Activated CD8-positive, alpha-beta memory T cell treated with anti-CD3 and anti-CD28 coated beads, Interleukin-2, amount 50 U/mL, for 4 hours (primary cell): ENCODE measurements at regions not wholly inside any gene's neighbourhood (a gene's known extent, or its start where the extent isn't known, plus 50 kb on each side); places are given as distances from the start of the nearest gene placed in this dataset.
A peak's percentile ranks its signal among the peaks of the same experiment; 100 is the strongest.
"Not testable (repeated sequence)": the region's sequence is repeated elsewhere in the genome, so short reads cannot be mapped to it uniquely, and the experiment has no call there.

Source experiments
- DNase-seq: peaks from one replicate; pipeline ENCODE4 v3.0.0-alpha.2; 2020

DNA sequence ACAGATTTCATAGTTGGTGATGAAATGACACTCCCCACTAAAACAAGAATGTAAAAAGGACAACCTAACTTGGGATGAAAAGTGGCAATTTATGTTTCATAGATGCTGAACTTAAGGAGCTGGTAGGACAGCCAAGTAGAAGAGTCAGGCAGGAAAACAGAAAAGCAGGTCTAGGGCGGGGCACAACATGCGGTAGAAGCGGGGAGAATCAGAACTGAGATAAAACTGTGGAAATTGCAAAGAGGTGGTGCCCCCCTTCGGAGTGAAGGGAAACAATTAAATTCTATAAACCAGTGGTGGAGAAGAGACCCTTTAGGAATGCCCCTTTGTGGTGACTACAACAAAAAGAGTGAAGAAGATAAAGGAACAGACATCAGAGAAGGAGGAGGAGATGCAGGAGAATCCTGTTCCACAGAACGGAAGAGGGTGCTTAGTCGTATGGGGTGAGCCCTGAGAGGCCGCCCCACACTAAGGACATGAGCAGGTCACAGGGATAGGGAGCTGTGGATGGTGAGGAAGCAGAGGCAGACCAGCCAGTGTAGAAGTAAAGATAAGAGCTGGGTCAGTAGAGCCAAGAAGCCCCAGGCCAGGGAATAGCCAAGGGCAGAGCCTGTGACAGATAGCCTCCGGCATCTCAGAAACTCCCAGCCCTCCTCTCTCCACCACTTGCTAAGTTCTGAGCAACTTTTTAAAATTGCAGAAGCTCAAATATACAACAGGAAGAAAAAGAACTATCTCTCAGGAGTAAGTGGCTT is 100.3 kb upstream of the DOCK9 start:
- no peak for DNase-seq

DNA sequence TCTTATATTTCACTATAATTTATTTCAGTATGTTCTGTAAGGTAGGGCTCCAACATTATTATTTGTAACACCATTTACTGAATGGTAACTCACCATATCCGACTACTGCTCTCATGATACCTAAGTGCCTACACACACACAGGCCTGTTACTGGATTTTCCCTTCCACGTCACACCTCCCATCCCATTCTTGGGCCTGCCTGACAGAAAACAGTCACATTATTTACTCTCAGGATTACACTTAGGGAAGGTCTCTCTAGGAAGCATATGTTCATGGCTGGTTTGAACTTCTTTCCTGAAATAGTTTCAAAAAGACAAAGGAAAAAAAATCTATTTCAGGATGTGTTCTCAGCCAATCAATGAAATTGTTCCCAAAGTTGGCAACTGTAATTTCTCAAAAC is 102.3 kb upstream of the DOCK9 start:
- no peak for DNase-seq

DNA sequence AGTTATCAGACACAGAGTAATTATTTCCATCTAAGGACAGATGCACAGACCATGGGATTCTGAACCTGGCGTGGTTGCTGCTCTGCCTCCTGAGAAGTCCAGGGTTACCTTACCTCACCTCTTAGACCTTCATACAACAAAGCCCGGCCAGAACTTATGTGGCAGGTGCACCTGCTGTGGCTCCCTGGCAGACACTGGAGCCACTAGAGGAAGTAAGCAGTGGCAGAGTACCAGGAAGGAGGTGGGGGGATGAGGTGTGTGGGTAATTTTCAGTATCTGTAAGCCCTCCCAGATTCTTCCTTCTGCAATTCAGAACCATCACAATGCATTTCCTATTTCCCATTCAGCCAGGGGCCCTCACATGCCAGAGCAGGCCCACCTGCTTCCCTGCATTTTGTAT is 106.1 kb upstream of the DOCK9 start:
- no peak for DNase-seq

DNA sequence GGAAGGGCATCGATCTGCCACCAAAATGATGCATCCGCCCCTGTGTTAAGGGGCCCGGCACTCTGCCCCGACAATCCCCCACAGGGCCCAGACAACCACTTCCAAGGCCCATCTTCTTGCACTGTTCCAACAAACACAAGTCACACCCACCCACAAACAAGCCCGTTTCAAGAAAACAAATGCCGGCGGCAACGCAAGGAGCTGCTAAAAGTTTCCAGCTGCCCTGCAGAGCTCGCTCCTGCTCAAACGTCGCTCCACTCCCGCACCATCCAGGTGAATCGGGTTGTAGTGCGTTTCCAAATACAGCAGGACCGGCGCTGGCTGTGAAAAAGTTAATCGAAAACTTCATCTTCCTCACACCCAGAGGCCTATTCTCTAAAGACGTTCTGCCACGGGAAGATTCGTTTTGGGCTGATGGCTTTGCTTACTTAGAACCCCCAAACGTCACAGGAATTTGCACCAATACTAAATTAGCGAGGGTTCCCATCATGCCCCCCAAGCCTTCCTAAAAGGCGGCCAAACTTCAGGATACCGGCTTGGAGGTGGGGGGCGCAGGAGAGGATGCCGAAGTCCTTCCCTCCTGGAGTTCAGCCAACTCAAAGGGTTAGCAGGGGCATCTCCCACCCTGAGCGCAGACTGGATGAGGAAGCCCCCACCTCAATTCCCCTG is 107.4 kb upstream of the DOCK9 start:
- DNase-seq: peak; percentile 20

DNA sequence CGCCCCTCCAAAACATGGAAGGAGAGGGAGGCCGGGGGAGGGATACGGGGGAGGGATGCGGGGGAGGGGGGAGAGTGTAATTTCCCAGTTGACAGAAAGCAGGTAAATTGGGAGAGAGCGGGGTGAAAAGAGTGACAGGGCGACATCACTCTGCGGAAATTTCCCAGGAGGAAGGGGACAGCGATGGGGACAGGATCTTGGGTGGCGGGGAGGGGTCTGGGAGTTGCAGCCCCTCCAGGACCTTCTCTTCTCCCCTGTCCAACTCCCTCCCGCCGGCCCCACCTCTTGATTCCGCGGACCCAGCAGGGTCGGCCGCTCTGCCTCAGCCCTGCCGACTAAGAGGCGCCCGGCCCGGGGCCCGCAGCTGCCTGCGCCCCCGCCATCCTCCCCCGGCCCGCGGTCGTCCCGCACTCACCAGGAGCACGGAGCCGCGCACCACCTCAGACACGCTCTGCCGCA is 108.0 kb upstream of the DOCK9 start:
- no peak for DNase-seq

DNA sequence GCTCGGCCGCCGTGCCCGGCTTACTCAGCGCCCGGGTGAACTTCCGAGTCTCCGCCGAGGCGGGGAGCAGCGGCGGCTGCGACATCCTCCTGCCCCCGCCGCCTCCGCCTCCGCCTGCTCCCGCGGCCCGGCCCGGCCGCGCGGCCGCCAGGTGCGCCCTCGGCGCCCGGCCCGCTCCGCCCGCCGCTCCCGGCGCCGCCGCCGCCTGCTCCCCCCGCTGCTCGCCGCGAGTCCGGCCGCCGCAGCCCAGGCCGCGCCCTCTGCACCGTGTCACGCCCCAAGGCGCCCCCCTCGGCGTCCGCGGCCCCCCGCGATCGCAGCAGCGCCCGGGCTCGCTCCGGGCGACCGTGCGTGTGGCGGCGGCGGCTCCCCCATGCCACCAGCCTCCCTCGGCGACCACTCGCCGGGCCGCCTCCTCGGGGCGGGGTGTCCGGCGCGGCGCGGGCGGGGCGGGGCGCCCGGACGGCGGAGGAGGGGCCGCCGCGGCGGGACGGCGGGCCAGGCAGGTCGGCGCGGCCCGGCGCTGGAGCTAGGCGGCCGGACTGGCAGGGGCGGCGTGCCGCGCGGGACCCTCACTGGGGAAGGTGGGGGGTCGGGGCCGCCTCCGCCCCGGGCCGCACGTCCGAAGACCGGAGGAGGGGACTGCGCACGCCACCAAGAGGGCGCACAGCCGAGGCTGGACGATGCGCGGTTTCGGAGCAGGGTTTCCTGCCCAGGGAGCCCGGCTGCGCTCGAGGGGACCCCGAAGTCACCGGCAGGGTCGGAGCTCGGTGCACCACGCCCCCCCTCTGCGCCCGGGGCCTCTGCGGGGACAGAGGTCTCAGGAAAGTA is 108.6 kb upstream of the DOCK9 start:
- peak; percentile 80 for DNase-seq

DNA sequence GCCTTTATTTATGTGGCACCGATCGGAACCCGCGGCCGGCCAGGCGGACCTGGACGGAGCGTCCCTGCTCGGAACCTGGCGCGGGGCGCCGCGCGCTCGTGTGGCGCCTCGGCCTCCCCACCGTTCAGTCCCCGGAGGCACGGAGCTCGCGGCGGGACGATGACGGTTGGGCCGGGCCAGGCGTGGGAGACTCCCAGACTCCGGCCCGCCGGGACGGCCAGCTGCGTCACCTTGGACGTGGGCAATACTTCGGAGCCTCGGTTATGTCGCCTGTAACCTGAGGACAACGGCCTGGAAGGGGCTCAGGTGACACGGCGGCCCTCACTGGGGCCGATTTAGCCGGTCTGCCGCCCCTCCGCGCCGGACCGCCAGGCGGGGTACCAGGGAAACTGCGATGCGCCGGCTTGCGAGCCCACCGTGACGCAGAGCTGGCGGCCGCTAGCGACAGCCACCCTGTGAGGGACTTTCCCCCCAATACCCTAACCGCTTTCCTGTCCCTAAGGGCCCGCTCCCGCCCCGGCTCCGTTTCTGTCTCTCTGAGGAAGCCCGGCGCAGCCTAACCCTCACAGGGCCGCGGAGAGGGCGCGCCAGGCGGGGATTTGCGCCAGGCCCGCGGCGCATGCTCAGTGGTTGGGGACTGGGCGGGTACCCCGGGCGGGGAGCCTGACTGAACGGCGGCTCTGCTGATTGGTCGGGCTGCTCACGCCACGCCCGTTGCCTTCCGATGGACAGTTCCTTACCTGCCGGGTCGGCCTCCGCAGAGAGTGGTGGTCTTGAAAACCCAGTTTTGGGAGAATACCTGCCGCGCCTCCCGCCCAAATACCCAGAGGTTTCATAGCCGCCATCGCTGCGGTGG is 109.5 kb upstream of the DOCK9 start:
- DNase-seq: peak; percentile 93

DNA sequence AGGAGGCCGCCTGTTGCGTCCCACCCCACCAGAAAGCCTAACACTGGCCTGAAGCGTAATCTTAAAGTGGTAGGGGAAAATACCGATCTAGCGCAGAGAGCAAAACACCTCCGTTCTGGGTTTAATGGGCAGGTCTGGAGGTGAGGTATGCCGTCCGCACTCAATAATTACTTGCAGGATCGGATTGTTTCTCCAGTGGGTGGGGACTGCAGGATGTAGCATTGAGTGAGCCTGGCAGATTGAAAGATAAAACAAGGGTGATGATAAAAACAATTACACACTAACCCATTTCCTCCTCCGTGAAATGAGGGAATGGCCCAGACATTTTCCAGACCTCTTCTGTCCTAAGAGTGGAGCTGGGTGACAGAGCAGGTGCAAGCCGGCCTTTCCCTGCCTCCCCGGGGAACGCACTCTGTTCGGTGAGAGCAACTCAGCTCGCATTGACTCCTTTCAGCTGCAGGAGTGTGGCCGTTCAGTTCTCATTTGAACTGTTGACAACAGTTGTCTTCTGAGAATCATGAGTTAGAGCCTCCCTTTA is 110.2 kb upstream of the DOCK9 start:
- DNase-seq: peak; percentile 18

DNA sequence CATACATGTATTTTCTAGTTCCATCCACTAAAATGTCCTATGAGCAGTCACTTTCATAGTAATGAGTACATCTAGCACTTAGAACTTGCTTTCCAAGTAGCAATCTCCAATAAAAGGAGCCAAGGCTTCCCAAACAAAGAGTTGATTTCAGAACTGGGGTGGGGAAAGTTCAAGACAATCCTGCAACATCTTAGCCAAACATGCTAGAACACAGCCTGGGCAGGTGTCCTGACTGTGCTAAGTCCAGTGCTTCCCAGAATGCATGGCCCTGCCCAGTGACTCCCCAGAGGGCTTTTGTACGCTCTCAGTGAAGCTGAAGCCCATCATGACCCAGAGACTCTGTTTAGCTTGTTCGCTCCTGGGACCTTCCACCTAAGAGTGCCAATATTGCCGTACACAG is 106.7 kb upstream of the UBAC2 start:
- DNase-seq: no peak

DNA sequence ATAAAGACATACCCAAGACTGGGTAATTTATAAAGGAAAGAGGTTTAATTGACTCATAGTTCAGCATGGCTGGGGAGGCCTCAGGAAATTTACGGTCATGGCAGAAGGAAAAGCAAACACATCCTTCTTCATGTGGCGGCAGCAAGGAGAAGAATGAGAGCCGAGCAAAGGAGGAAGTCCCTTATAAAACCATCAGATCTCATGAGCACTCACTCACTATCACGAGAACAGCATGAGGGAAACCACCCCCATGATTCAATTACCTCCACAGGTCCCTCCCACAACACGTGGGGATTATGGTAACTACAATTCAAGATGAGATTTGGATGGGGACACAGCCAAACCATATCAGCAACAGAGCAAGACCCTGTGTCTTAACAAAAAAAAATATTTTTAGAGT is 98.8 kb upstream of the UBAC2 start:
- DNase-seq: not testable (repeated sequence)

DNA sequence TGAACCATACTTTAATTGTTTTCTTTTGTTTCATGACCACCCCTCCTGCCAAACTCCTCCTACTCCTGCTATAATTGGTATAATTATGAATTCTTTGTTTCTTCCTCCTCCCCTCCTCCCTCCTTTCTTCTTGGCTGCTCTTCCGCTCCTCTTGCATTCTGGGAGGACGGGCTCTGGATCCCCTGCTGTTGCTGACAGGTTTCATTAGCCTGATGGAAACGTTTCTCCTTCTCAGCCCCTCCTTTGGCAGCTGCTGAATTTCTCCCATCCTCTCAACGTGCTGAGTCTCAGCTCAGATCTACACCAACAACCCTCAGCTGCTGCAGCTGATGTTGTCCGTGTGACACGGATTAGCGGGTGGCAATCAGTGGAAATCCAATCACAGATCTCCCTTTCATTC is 97.1 kb upstream of the UBAC2 start:
- DNase-seq: no peak

DNA sequence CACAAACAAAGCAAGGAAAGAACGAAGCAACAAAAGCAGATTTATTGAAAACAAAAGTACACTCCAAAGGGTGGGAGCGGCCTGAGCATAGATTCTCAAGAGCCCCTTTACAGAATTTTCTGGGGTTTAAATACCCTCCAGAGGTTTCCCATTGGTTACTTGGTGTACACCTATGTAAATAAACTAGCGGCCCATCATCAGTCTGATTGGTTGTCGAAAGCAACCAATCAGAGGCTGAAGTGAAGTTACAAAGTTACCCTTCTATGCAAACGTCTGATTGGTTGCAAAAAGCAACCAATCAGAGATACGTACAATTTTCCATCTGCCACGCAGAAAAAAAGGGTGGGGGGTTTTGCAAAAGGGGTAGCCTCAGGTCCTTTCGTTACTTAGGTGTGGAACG is 96.3 kb upstream of the UBAC2 start:
- no peak for DNase-seq

DNA sequence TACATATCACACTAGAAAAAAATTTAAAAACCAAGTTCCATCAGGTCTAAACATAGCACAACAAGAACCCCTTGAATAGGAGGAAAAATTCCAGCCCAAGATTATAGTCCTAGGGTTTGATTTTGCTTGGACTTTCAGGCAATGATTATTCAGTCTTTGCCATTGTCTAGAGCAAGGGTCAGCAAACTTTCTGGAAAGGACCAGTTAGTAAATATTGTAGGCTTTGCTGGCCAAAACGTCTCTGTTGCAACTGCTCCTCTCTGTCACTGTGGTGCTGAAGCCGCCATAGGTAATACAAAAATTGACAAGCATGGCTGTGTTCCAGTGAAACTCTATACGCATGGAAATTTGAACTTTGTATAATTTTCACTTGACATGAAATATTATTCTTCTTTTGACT is 95.5 kb upstream of the UBAC2 start:
- no peak for DNase-seq

DNA sequence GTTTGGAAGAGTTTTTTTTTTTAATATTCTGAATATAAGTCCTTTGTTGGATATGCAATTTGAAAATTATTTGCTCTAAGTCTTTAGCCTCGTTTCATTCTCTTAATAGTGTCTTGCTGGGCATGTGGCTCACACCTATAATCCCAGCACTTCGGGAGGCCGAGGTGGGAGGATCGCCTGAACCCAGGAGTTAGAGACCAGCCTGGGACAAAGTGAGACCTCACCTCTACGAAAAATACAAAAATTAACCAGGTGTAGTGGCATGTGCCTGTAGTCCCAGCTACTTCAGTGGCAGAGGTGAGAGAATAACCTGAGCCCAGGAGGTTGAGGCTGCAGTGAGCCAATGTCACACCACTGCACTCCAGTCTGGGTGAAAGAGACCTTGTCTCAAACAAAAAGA is 87.3 kb upstream of the UBAC2 start:
- no peak for DNase-seq

DNA sequence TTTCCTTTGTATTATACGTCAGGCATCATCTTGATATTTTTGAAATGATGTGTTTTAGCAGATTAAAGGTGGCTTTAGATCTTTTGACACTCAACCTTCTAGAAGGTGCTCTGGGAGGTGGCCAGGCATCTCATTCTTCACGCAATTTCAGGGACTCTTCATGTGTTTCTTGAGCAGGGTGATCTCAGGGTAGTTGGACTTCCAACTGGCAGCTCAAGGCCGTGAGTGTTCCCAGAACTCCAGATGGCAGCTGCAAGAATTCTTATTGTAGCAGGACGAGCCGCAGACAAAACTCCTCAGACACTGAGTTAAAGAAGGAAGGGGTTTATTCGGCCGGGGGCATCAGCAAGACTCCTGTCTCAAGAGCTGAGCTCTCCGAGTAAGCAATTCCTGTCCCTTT is 82.5 kb upstream of the UBAC2 start:
- no peak for DNase-seq

DNA sequence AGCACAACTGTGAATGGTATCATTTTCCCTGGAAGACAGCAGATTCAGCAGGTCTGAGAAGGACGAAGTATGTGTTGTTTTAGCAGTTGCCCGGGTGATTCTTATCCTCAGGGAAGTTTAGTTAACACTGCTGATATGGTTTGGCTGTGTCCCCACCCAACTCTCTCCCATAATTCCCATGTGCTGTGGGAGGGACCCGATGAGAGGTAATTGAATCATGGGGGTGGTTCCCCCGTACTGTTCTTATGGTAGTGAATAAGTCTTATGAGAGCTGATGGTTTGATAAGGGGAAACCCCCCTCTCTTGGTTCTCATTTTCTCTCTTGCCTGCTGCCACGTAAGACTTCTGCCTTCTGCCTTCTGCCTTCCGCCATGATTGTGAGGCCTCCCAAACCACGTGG is 81.0 kb upstream of the UBAC2 start:
- DNase-seq: no peak

DNA sequence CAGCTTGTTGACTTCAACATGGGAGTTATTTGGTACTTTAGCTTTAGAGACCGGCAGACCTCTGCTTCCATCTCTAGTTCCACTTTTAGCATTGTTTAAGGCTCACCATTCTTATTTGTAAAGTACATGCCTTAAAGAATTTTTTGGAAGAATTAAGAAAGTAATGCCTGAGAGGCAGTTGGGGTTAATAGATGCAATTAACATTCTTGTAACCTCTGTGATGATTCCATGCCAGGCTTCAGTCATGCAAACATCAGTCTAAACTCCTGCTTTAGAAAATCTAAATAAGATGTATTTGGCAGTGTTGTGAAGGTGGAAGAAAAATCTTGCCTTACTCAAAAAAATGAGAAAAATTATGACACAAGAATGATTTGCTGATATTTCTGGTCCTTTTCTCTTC is 79.9 kb upstream of the UBAC2 start:
- no peak for DNase-seq

DNA sequence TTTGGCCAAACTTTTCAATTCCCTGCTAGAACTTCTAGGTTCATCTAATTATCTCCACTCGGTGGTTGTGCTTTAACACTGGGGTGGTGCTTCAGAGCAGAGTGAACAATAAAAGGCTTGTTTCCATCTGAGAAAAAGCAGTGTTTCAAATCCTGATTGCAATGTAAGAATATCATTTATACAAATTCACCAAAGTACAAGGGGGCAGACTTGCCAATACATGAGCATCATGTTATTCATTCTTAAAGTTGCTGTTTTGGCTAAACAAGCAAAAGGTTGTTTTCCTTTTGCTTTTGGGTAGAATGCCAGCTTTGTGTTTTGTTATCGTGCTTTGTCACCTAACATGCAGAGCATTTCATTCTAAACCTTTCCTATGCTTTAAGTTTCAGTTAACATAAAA is 78.5 kb upstream of the UBAC2 start:
- DNase-seq: no peak

DNA sequence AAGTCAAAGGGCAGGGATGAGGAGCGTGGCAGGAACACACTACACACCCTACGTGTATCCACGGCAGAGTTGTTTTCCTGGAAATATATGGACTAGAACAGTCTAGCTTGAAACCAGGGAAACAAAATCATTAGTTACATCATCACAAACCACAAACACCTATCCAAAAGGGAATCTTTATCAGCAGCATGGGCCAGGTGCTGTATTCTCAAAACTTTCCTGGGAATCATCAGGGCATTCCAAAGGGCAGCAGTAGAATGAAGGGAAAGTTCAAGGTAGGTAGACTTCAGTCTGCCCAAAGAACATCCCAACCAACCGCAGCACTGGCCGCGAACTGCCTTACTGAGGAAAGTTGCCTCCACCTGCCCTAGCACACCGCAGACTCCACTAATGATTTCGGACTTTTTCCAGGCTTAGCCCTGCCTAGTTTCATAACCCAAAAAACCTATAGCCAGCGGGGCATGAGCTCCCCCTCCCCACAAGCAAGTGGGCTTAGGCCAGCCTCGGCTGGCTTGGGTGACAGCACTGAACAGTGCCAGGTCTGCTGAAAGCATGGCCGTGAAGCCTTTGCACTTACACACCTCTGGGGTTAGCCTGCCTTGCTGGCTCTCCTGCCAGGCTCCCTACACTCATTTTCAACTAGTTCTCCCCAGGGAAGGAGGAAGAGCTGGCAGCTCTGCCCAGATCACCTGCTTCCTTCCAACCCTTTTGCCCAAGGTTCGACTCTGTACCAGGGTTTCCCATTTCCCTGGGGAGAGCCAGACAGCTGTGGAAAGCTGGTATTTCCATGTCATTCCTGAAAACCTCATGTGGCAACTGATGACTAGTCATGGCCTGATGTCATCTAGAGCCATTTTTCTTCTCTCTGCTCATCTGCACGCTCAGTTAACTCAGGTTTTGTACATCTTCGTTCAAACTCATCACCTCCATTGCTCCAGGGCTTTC is 77.3 kb upstream of the UBAC2 start:
- DNase-seq: no peak

DNA sequence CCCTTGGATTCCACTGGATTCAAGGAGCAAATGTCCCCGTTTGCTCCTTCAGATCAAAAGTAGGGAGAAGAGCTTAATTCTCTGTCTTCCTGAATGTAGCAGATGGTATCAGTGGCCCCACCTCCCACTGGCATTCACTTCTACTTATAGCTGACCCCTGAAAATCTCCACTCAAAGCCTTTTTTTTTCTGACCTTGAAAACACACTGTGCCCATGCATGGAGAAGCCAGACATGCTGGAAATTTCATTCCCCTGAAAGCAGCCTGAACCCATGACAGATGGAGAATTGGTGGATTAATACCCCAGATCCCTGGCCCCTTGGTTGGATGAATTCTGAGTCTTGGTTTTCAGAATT is 76.6 kb upstream of the UBAC2 start:
- DNase-seq: no peak

DNA sequence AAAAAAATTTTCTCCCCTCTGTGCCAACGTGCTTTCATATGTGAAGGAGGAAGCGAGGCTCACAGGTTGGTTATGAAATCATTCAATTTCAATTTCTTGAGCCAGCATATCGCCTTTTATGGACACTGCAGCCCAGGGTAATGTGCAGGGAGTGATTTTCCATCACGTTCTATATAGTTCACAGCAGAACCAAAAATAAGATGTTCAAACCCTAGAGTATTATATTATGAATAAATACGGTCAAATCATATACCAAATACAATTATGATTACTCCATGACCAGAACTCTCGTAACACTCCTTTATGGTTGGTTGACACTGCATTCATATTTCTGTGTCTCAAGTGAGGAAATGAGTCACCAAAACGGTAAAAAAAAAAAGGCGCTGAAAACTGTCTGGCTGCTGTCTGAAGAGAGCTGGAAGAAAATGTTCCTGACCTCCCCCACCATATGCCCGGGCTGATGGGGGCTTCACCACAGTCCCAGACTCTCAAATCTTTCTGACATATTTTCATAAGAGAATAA is 75.8 kb upstream of the UBAC2 start:
- no peak for DNase-seq
